ENCODE measurements at regions not wholly inside any gene's neighbourhood (a gene's known extent, or its start where the extent isn't known, plus 50 kb on each side); places are given as distances from the start of the nearest gene placed in this dataset.

- TF ChIP-seq FOXM1 (IDR thresholded peaks at IDR 0.05; ENCODE audit: borderline replicate concordance, low read depth) (no peak), NFIC (IDR thresholded peaks at IDR 0.05) (no peak), CREB1 (IDR thresholded peaks at IDR 0.05; ENCODE audit: low read depth) (no peak), REST (IDR thresholded peaks at IDR 0.05; ENCODE audit: low read depth) (no peak), TCF12 (IDR thresholded peaks at IDR 0.05; ENCODE audit: low read depth) (no peak), EGR1 (IDR thresholded peaks at IDR 0.05) (no peak), RAD21 (IDR thresholded peaks at IDR 0.05; ENCODE audit: low read depth) (no peak), YY1 (IDR thresholded peaks at IDR 0.05; ENCODE audit: low read depth) (no peak), MAX (IDR thresholded peaks at IDR 0.05) (no peak)
Observed at GRCh38 chr13:72657379-72657778, 70.0 kb downstream of the MZT1 start.

- TF ChIP-seq RAD21 (IDR thresholded peaks at IDR 0.05; ENCODE audit: low read depth) (no peak), TAF1 (IDR thresholded peaks at IDR 0.05; ENCODE audit: low read depth) (no peak), TCF12 (IDR thresholded peaks at IDR 0.05; ENCODE audit: low read depth) (no peak), NFIC (IDR thresholded peaks at IDR 0.05) (no peak), TEAD4 (IDR thresholded peaks at IDR 0.05) (no peak), EP300 (IDR thresholded peaks at IDR 0.05; ENCODE audit: borderline replicate concordance) (no peak), USF1 (IDR thresholded peaks at IDR 0.05) (no peak), CEBPB (IDR thresholded peaks at IDR 0.05) (no peak)
Observed at GRCh38 chr13:72656357-72656756, 71.1 kb downstream of the MZT1 start.

- TF ChIP-seq EGR1 (IDR thresholded peaks at IDR 0.05) (no peak), MAX (IDR thresholded peaks at IDR 0.05) (no peak), ZBTB7A (IDR thresholded peaks at IDR 0.05; ENCODE audit: low read depth) (no peak), RAD21 (IDR thresholded peaks at IDR 0.05; ENCODE audit: low read depth) (no peak), CEBPB (IDR thresholded peaks at IDR 0.05) (no peak), REST (IDR thresholded peaks at IDR 0.05; ENCODE audit: low read depth) (no peak), NFIC (IDR thresholded peaks at IDR 0.05) (no peak), YY1 (IDR thresholded peaks at IDR 0.05; ENCODE audit: low read depth) (no peak), TCF12 (IDR thresholded peaks at IDR 0.05; ENCODE audit: low read depth) (no peak), FOXM1 (IDR thresholded peaks at IDR 0.05; ENCODE audit: borderline replicate concordance, low read depth) (no peak), TEAD4 (IDR thresholded peaks at IDR 0.05) (no peak), TAF1 (IDR thresholded peaks at IDR 0.05; ENCODE audit: low read depth) (no peak), USF1 (IDR thresholded peaks at IDR 0.05) (no peak), EP300 (IDR thresholded peaks at IDR 0.05; ENCODE audit: borderline replicate concordance) (no peak), CREB1 (IDR thresholded peaks at IDR 0.05; ENCODE audit: low read depth) (no peak)
Observed at GRCh38 chr13:72653506-72653905, 73.9 kb downstream of the MZT1 start.

GRCh38 chr13:72652681-72653080, 74.7 kb downstream of the MZT1 start:
- TF ChIP-seq EGR1 (IDR thresholded peaks at IDR 0.05) (no peak), EP300 (IDR thresholded peaks at IDR 0.05; ENCODE audit: borderline replicate concordance) (no peak), FOXM1 (IDR thresholded peaks at IDR 0.05; ENCODE audit: borderline replicate concordance, low read depth) (no peak), MAX (IDR thresholded peaks at IDR 0.05) (no peak), REST (IDR thresholded peaks at IDR 0.05; ENCODE audit: low read depth) (no peak), CEBPB (IDR thresholded peaks at IDR 0.05) (no peak), ZBTB7A (IDR thresholded peaks at IDR 0.05; ENCODE audit: low read depth) (no peak), TEAD4 (IDR thresholded peaks at IDR 0.05) (no peak), RAD21 (IDR thresholded peaks at IDR 0.05; ENCODE audit: low read depth) (no peak), NFIC (IDR thresholded peaks at IDR 0.05) (no peak), CREB1 (IDR thresholded peaks at IDR 0.05; ENCODE audit: low read depth) (no peak), YY1 (IDR thresholded peaks at IDR 0.05; ENCODE audit: low read depth) (no peak), TCF12 (IDR thresholded peaks at IDR 0.05; ENCODE audit: low read depth) (no peak), USF1 (IDR thresholded peaks at IDR 0.05) (no peak), TAF1 (IDR thresholded peaks at IDR 0.05; ENCODE audit: low read depth) (no peak)
